H9 (cell line): ENCODE measurements at regions not wholly inside any gene's neighbourhood (a gene's known extent, or its start where the extent isn't known, plus 50 kb on each side); places are given as distances from the start of the nearest gene placed in this dataset.

Experiments
- DNase-seq: peaks from one replicate; pipeline ENCODE4 v3.0.0-alpha.2; 2017
- H2AFZ ChIP-seq: one replicate; pipeline ENCODE4 v1.6.1; 2013; ENCODE audit warnings: mild to moderate bottlenecking, low read length, control low read depth, moderate library complexity
- H2AK5ac ChIP-seq: 2 replicates; pipeline ENCODE4 v1.6.1; 2013; ENCODE audit warnings: low read length, control low read depth, mixed read lengths; ENCODE audit not compliant: insufficient read length
- H2BK120ac ChIP-seq: one replicate; pipeline ENCODE4 v1.6.1; 2013; ENCODE audit warnings: low read depth, mild to moderate bottlenecking, low read length, control low read depth, inconsistent platforms; ENCODE audit not compliant: poor library complexity, severe bottlenecking
- H2BK12ac ChIP-seq: 2 replicates; pipeline ENCODE4 v1.6.1; 2013; ENCODE audit warnings: low read length, control low read depth, mixed read lengths, low read depth; ENCODE audit not compliant: insufficient read length
- H2BK15ac ChIP-seq: 2 replicates; pipeline ENCODE4 v1.6.1; 2013; ENCODE audit warnings: low read depth, low read length, control low read depth
- H2BK20ac ChIP-seq: one replicate; pipeline ENCODE4 v1.6.1; 2013; ENCODE audit warnings: low read depth, mild to moderate bottlenecking, low read length, control low read depth, inconsistent platforms; ENCODE audit not compliant: poor library complexity, severe bottlenecking
- H2BK5ac ChIP-seq: 2 replicates; pipeline ENCODE4 v1.6.1; 2013; ENCODE audit warnings: low read length, control low read depth, mixed read lengths; ENCODE audit not compliant: insufficient read length
- H3K14ac ChIP-seq: 2 replicates; pipeline ENCODE4 v1.6.1; 2013; ENCODE audit warnings: low read length, control low read depth; ENCODE audit not compliant: insufficient read depth
- H3K18ac ChIP-seq: 2 replicates; pipeline ENCODE4 v1.6.1; 2013; ENCODE audit warnings: low read depth, mild to moderate bottlenecking, mixed read lengths, low read length, control low read depth; ENCODE audit not compliant: insufficient read length
- H3K23ac ChIP-seq: 2 replicates; pipeline ENCODE4 v1.6.1; 2013; ENCODE audit warnings: low read length, control low read depth, mixed read lengths, low read depth; ENCODE audit not compliant: insufficient read length
- H3K23me2 ChIP-seq: 2 replicates; pipeline ENCODE4 v1.6.1; 2013; ENCODE audit warnings: low read depth, mild to moderate bottlenecking, mixed read lengths, low read length, control low read depth; ENCODE audit not compliant: insufficient read length, poor library complexity, severe bottlenecking
- H3K27ac ChIP-seq: 2 replicates; pipeline ENCODE4 v1.5.1; 2013; ENCODE audit warnings: low read length, control low read depth, mixed read lengths, low read depth; ENCODE audit not compliant: insufficient read length
- H3K27me3 ChIP-seq: 2 replicates; pipeline ENCODE4 v1.6.1; 2013; ENCODE audit warnings: low read length, control low read depth, inconsistent platforms; ENCODE audit not compliant: insufficient read depth
- H3K4ac ChIP-seq: 2 replicates; pipeline ENCODE4 v1.6.1; 2013; ENCODE audit warnings: low read depth, mild to moderate bottlenecking, control low read depth, inconsistent platforms, low read length, moderate library complexity
- H3K4me1 ChIP-seq: 2 replicates; pipeline ENCODE4 v1.6.1; 2013; ENCODE audit warnings: low read length, control low read depth, inconsistent platforms; ENCODE audit not compliant: insufficient read depth
- H3K4me2 ChIP-seq: 2 replicates; pipeline ENCODE4 v1.6.1; 2013; ENCODE audit warnings: low read length, control low read depth, mixed read lengths; ENCODE audit not compliant: insufficient read length, insufficient read depth
- H3K56ac ChIP-seq: 2 replicates; pipeline ENCODE4 v1.6.1; 2013; ENCODE audit warnings: low read depth, mild to moderate bottlenecking, mixed read lengths, low read length, control low read depth; ENCODE audit not compliant: insufficient read length
- H3K79me1 ChIP-seq: 2 replicates; pipeline ENCODE4 v1.6.1; 2013; ENCODE audit warnings: low read depth, mild to moderate bottlenecking, moderate library complexity, low read length, control low read depth, inconsistent platforms; ENCODE audit not compliant: insufficient read depth, poor library complexity, severe bottlenecking
- H3K79me2 ChIP-seq: 2 replicates; pipeline ENCODE4 v1.6.1; 2013; ENCODE audit warnings: low read length, control low read depth, inconsistent platforms; ENCODE audit not compliant: insufficient read depth
- H3K9ac ChIP-seq: 2 replicates; pipeline ENCODE4 v1.6.1; 2013; ENCODE audit warnings: low read length, control low read depth, mixed read lengths; ENCODE audit not compliant: insufficient read length; ENCODE audit errors: extremely low read depth
- H3K9me3 ChIP-seq: one replicate; pipeline ENCODE4 v1.6.1; 2013; ENCODE audit warnings: low read depth, low read length, inconsistent platforms; ENCODE audit not compliant: control insufficient read depth
- H3T11ph ChIP-seq: one replicate; pipeline ENCODE4 v1.6.1; 2013; ENCODE audit warnings: mild to moderate bottlenecking, low read length, control low read depth, inconsistent platforms
- H4K20me1 ChIP-seq: one replicate; pipeline ENCODE4 v1.6.1; 2013; ENCODE audit not compliant: control insufficient read depth, insufficient read length, insufficient read depth
- H4K5ac ChIP-seq: 2 replicates; pipeline ENCODE4 v1.6.1; 2013; ENCODE audit warnings: low read depth, mild to moderate bottlenecking, mixed read lengths, low read length, control low read depth; ENCODE audit not compliant: insufficient read length
- H4K8ac ChIP-seq: replicated peaks from 2 replicates; pipeline ENCODE4 v1.6.1; 2013; ENCODE audit warnings: low read length, control low read depth, mixed read lengths, low read depth; ENCODE audit not compliant: insufficient read length
- H4K91ac ChIP-seq: 2 replicates; pipeline ENCODE4 v1.6.1; 2013; ENCODE audit warnings: low read depth, mild to moderate bottlenecking, moderate library complexity, mixed read lengths, low read length, control low read depth; ENCODE audit not compliant: insufficient read length
- H3K27ac Mint-ChIP-seq, 3 experiments: 2 replicates in 2 of 3; 3 replicates in 1 of 3; pipeline ENCODE4 v1.8.0; 2020 to 2021; ENCODE audit warnings: mixed read lengths in 3 of 3, mild to moderate bottlenecking in 1 of 3, moderate library complexity in 1 of 3
- H3K27me3 Mint-ChIP-seq: 2 replicates; pipeline ENCODE4 v1.8.0; 2021; ENCODE audit warnings: low read depth, mild to moderate bottlenecking, moderate library complexity, mixed read lengths
- H3K36me3 Mint-ChIP-seq, 3 experiments: 2 replicates in 2 of 3; 3 replicates in 1 of 3; pipeline ENCODE4 v1.8.0; 2020 to 2021; ENCODE audit warnings: low read depth in 3 of 3, mixed read lengths in 3 of 3; ENCODE audit not compliant: insufficient read depth in 1 of 3
- H3K4me1 Mint-ChIP-seq, 2 experiments: 2 replicates each; pipeline ENCODE4 v1.8.0; 2020; ENCODE audit warnings: mixed read lengths in 2 of 2
- H3K4me3 Mint-ChIP-seq, 2 experiments: 2 replicates in 1 of 2; 3 replicates in 1 of 2; pipeline ENCODE4 v1.8.0; 2020 to 2021; ENCODE audit warnings: mild to moderate bottlenecking in 2 of 2, mixed read lengths in 2 of 2, moderate library complexity in 1 of 2
- H3K9me3 Mint-ChIP-seq, 2 experiments: 2 replicates in 1 of 2; 3 replicates in 1 of 2; pipeline ENCODE4 v1.8.0; 2020; ENCODE audit warnings: mild to moderate bottlenecking in 2 of 2, mixed read lengths in 2 of 2, moderate library complexity in 1 of 2
- CTCF ChIP-seq: fragments of 200-600 bp; sonication (generic); conservative IDR thresholded peaks from 3 replicates; pipeline ENCODE4 v1.8.0; 2021; ENCODE audit warnings: antibody characterized with exemption, mild to moderate bottlenecking
- WGBS: extraction: QIAGEN DNeasy Blood & Tissue Kit; methylation state at CpG from one replicate; pipeline ENCODE4 v1.1.7; 2013; ENCODE audit warnings: missing lambda C conversion rate, low lambda C conversion rate, mixed read lengths; ENCODE audit not compliant: insufficient read length; ENCODE audit errors: extremely low coverage; 5-methylcytosine and 5-hydroxymethylcytosine counted together

- Histone ChIP-seq H3T11ph (no peak overlapping the region), H4K8ac (no peak overlapping the region), H3K9me3 (no peaks in the 10 kb centered on the region), H2BK12ac (no peak overlapping the region), H2BK15ac (no peak overlapping the region), H3K14ac (no peak overlapping the region), H3K4ac (no peak overlapping the region), H3K23ac (no peak overlapping the region), H3K27ac (no peak overlapping the region), H4K20me1 (no peaks in the 10 kb centered on the region), H3K27me3 (no peaks in the 10 kb centered on the region), H3K79me1 (no peaks in the 10 kb centered on the region), H2AK5ac (no peak overlapping the region), H2BK5ac (no peak overlapping the region), H4K5ac (no peak overlapping the region), H3K23me2 (no peaks in the 10 kb centered on the region), H3K18ac (no peak overlapping the region), H2AFZ (no peak overlapping the region), H2BK120ac (no peak overlapping the region), H4K91ac (no peak overlapping the region), H3K9ac (no peak overlapping the region), H3K4me2 (no peak overlapping the region), H3K4me1 (no peaks in the 10 kb centered on the region), H3K56ac (no peak overlapping the region), H3K79me2 (no peaks in the 10 kb centered on the region), H2BK20ac (no peak overlapping the region)
- H3K4me3 Mint-ChIP-seq, result no peak overlapping the region
- no peaks in the 10 kb centered on the region for H3K27me3 Mint-ChIP-seq
- H3K36me3 Mint-ChIP-seq, result no peaks in the 10 kb centered on the region
- H3K27ac Mint-ChIP-seq, result no peak overlapping the region
- no peak for TF ChIP-seq CTCF
- peaks cover 5% of the 10 kb centered on the region in 2 experiments; a peak in 2 of 4 replicates for H3K4me1 Mint-ChIP-seq
- no peak for DNase-seq
- H3K9me3 Mint-ChIP-seq, result no peaks in the 10 kb centered on the region
- no CpG with 5 or more reads among the region's 3 CpGs for WGBS
Observed at GRCh38 chr5:96331210-96331609, 101.8 kb downstream of the PCSK1 start.
